ENCODE measurements at regions not wholly inside any gene's neighbourhood (a gene's known extent, or its start where the extent isn't known, plus 50 kb on each side); places are given as distances from the start of the nearest gene placed in this dataset.

- intact Hi-C loops (cut with micrococcal nuclease; ENCODE audit: unreplicated experiment) (no loop called here), in situ Hi-C loops (cut with MboI) (no loop called here)
- 43% methylated on average over 3 of the region's 3 CpGs for WGBS (ENCODE audit: insufficient coverage, insufficient replicate concordance, low lambda C conversion rate, missing lambda C conversion rate)
- SMC1A ChIA-PET (ENCODE audit: uncharacterized antibody, unreplicated experiment) = no interaction called here
- Histone ChIP-seq H4K20me1 (ENCODE audit: control insufficient read depth, insufficient read depth) (no peaks in the 10 kb centered on the region), H3K4me2 (ENCODE audit: control insufficient read depth, insufficient read depth) (no peak overlapping the region), H3K4me3 (no peak overlapping the region), H3K9me3 (replicated peaks; ENCODE audit: control insufficient read depth, insufficient read depth, low read length) (no peaks in the 10 kb centered on the region; the same call in 2 of the 3 replicates), H3K79me2 (ENCODE audit: control insufficient read depth, insufficient read depth, low read length) (no peaks in the 10 kb centered on the region), H2AFZ (ENCODE audit: control insufficient read depth, low read depth, low read length) (no peak overlapping the region), H3K27ac (ENCODE audit: control insufficient read depth, insufficient read depth) (no peak overlapping the region), H3K9ac (ENCODE audit: control insufficient read depth, insufficient read depth, low read length) (no peak overlapping the region), H3K4me1 (ENCODE audit: control insufficient read depth, insufficient read depth, low read length) (no peaks in the 10 kb centered on the region), H3K36me3 (ENCODE audit: control insufficient read depth in 2 of 2, insufficient read depth in 2 of 2, low read length in 1 of 2) (no peaks in the 10 kb centered on the region), H3K27me3 (replicated peaks in 1 of 2; ENCODE audit: control insufficient read depth in 2 of 2, insufficient read depth in 2 of 2, low read length in 1 of 2) (no peaks in the 10 kb centered on the region)
- TF ChIP-seq MYC (IDR thresholded peaks at IDR 0.05; ENCODE audit: insufficient read depth, insufficient read length, insufficient replicate concordance, low read length, severe bottlenecking) (no peak), POU2F2 (IDR thresholded peaks at IDR 0.05; ENCODE audit: borderline replicate concordance, low read depth, low read length) (no peak), CHD4 (IDR thresholded peaks at IDR 0.05) (no peak), POLR2A (IDR thresholded peaks at IDR 0.05; ENCODE audit: low read depth, low read length) (no peak), FOS (IDR thresholded peaks at IDR 0.05; ENCODE audit: borderline replicate concordance, extremely low read depth, insufficient read length) (no peak), SMARCA5 (IDR thresholded peaks at IDR 0.05) (no peak), ZNF687 (IDR thresholded peaks at IDR 0.05) (no peak), STAT3 (IDR thresholded peaks at IDR 0.05; ENCODE audit: low read depth, low read length) (no peak), RAD51 (IDR thresholded peaks at IDR 0.05) (no peak), ESRRA (IDR thresholded peaks at IDR 0.05; ENCODE audit: low read length) (no peak), NR2F1 (conservative IDR thresholded peaks at IDR 0.05) (no peak), SIX5 (IDR thresholded peaks at IDR 0.05; ENCODE audit: low read depth, low read length, severe bottlenecking) (no peak), GABPA (IDR thresholded peaks at IDR 0.05; ENCODE audit: low read depth) (no peak), HSF1 (IDR thresholded peaks at IDR 0.05; ENCODE audit: low read depth, low read length) (no peak), SPI1 (IDR thresholded peaks at IDR 0.05; ENCODE audit: borderline replicate concordance, insufficient read depth, low read depth, low read length) (no peak), E4F1 (IDR thresholded peaks at IDR 0.05; ENCODE audit: borderline replicate concordance, partially characterized antibody) (no peak), YY1 (IDR thresholded peaks at IDR 0.05; ENCODE audit: low read depth, low read length) (no peak), FOXM1 (IDR thresholded peaks at IDR 0.05; ENCODE audit: low read depth, low read length) (no peak)
- no TSS peak for BruUV-seq (replicated peaks)
- FAIRE-seq = no peak
- CTCF ChIA-PET = no interaction called here
- POLR2A ChIA-PET = no interaction called here
- no peak for DNase-seq (ENCODE audit: low read depth, low spot score)
- RAD21 ChIA-PET (ENCODE audit: unreplicated experiment) = no interaction called here
- no peak for ATAC-seq
Observed at GRCh38 chr16:62477796-62478195, 441.6 kb upstream of the CDH8 start.
